ENCODE measurements at regions not wholly inside any gene's neighbourhood (a gene's known extent, or its start where the extent isn't known, plus 50 kb on each side); places are given as distances from the start of the nearest gene placed in this dataset.
"Not testable (repeated sequence)": the region's sequence is repeated elsewhere in the genome, so short reads cannot be mapped to it uniquely, and the experiment has no call there.

- H3K4me1 ChIP-seq (ENCODE audit: control insufficient read depth in 2 of 2, insufficient read depth in 2 of 2, low read length in 1 of 2) = no peaks in the 10 kb centered on the region
- H3K4me3 ChIP-seq (ENCODE audit: low read depth in 1 of 2, low read length in 2 of 2) = no peak overlapping the region
- H3K27me3 ChIP-seq (ENCODE audit: control insufficient read depth in 1 of 2, insufficient read depth in 2 of 2, low read length in 2 of 2) = peaks cover 0 to 2% of the 10 kb centered on the region in 2 donors
- H3K27ac ChIP-seq (ENCODE audit: low read depth in 2 of 2, low read length in 1 of 2) = no peak overlapping the region
- WGBS, 2 donors = 92 to 94% methylated on average over 7 of the region's 7 CpGs
- no peaks in the 10 kb centered on the region for H3K36me3 ChIP-seq (ENCODE audit: control insufficient read depth in 2 of 2, insufficient read depth in 2 of 2, low read length in 1 of 2)
- no peaks in the 10 kb centered on the region for H3K9me3 ChIP-seq (ENCODE audit: control insufficient read depth in 2 of 2, insufficient read depth in 1 of 2, low read depth in 1 of 2, low read length in 1 of 2)
Observed at GRCh38 chr10:8280946-8281345, 226.5 kb downstream of the GATA3 start.

- Histone ChIP-seq H3K4me1 (ENCODE audit: control insufficient read depth in 2 of 2, insufficient read depth in 2 of 2, low read length in 1 of 2) (no peaks in the 10 kb centered on the region), H3K4me3 (ENCODE audit: low read depth in 1 of 2, low read length in 2 of 2) (no peak overlapping the region), H3K27ac (ENCODE audit: low read depth in 2 of 2, low read length in 1 of 2) (no peak overlapping the region), H3K9me3 (ENCODE audit: control insufficient read depth in 2 of 2, insufficient read depth in 1 of 2, low read depth in 1 of 2, low read length in 1 of 2) (no peaks in the 10 kb centered on the region), H3K36me3 (ENCODE audit: control insufficient read depth in 2 of 2, insufficient read depth in 2 of 2, low read length in 1 of 2) (no peaks in the 10 kb centered on the region), H3K27me3 (ENCODE audit: control insufficient read depth in 1 of 2, insufficient read depth in 2 of 2, low read length in 2 of 2) (peaks cover 0 to 2% of the 10 kb centered on the region in 2 donors)
- 56 to 67% methylated on average over 4 of the region's 4 CpGs for whole genome bisulfite sequencing, 2 donors
Observed at GRCh38 chr10:8282340-8282739, 227.9 kb downstream of the GATA3 start.

GRCh38 chr10:8283166-8283905 is 228.8 kb downstream of the GATA3 start:
- Histone ChIP-seq H3K9me3 (ENCODE audit: control insufficient read depth in 2 of 2, insufficient read depth in 1 of 2, low read depth in 1 of 2, low read length in 1 of 2) (no peaks in the 10 kb centered on the region), H3K36me3 (ENCODE audit: control insufficient read depth in 2 of 2, insufficient read depth in 2 of 2, low read length in 1 of 2) (no peaks in the 10 kb centered on the region), H3K27ac (ENCODE audit: low read depth in 2 of 2, low read length in 1 of 2) (no peak overlapping the region), H3K4me3 (ENCODE audit: low read depth in 1 of 2, low read length in 2 of 2) (no peak overlapping the region), H3K4me1 (ENCODE audit: control insufficient read depth in 2 of 2, insufficient read depth in 2 of 2, low read length in 1 of 2) (no peaks in the 10 kb centered on the region), H3K27me3 (ENCODE audit: control insufficient read depth in 1 of 2, insufficient read depth in 2 of 2, low read length in 2 of 2) (peaks cover 0 to 2% of the 10 kb centered on the region in 2 donors)
- 85 to 93% methylated on average over 7 of the region's 7 CpGs for WGBS, 2 donors

- Histone ChIP-seq H3K4me3 (ENCODE audit: low read depth in 1 of 2, low read length in 2 of 2) (no peak overlapping the region), H3K9me3 (ENCODE audit: control insufficient read depth in 2 of 2, insufficient read depth in 1 of 2, low read depth in 1 of 2, low read length in 1 of 2) (no peaks in the 10 kb centered on the region), H3K27ac (ENCODE audit: low read depth in 2 of 2, low read length in 1 of 2) (no peak overlapping the region), H3K27me3 (ENCODE audit: control insufficient read depth in 1 of 2, insufficient read depth in 2 of 2, low read length in 2 of 2) (peaks cover 0 to 2% of the 10 kb centered on the region in 2 donors), H3K4me1 (ENCODE audit: control insufficient read depth in 2 of 2, insufficient read depth in 2 of 2, low read length in 1 of 2) (no peaks in the 10 kb centered on the region), H3K36me3 (ENCODE audit: control insufficient read depth in 2 of 2, insufficient read depth in 2 of 2, low read length in 1 of 2) (no peaks in the 10 kb centered on the region)
- WGBS, 2 donors = 87 to 90% methylated on average over 11 of the region's 11 CpGs
Observed at GRCh38 chr10:8283986-8284385, 229.5 kb downstream of the GATA3 start.

GRCh38 chr10:8285970-8286369 is 231.5 kb downstream of the GATA3 start:
- H3K27ac ChIP-seq (ENCODE audit: low read depth in 2 of 2, low read length in 1 of 2); H3K36me3 ChIP-seq (ENCODE audit: control insufficient read depth in 2 of 2, insufficient read depth in 2 of 2, low read length in 1 of 2); H3K27me3 ChIP-seq (ENCODE audit: control insufficient read depth in 1 of 2, insufficient read depth in 2 of 2, low read length in 2 of 2); H3K9me3 ChIP-seq (ENCODE audit: control insufficient read depth in 2 of 2, insufficient read depth in 1 of 2, low read depth in 1 of 2, low read length in 1 of 2); H3K4me1 ChIP-seq (ENCODE audit: control insufficient read depth in 2 of 2, insufficient read depth in 2 of 2, low read length in 1 of 2); H3K4me3 ChIP-seq (ENCODE audit: low read depth in 1 of 2, low read length in 2 of 2): not testable (repeated sequence)
- 85 to 90% methylated on average over 2 to 4 of the region's 4 CpGs for WGBS, 2 donors

- 82 to 85% methylated on average over 9 of the region's 9 CpGs for WGBS, 2 donors
- no peak overlapping the region for H3K27ac ChIP-seq (ENCODE audit: low read depth in 2 of 2, low read length in 1 of 2)
- H3K4me3 ChIP-seq (ENCODE audit: low read depth in 1 of 2, low read length in 2 of 2) = no peak overlapping the region
- no peaks in the 10 kb centered on the region for H3K9me3 ChIP-seq (ENCODE audit: control insufficient read depth in 2 of 2, insufficient read depth in 1 of 2, low read depth in 1 of 2, low read length in 1 of 2)
- no peaks in the 10 kb centered on the region for H3K27me3 ChIP-seq (ENCODE audit: control insufficient read depth in 1 of 2, insufficient read depth in 2 of 2, low read length in 2 of 2)
- H3K4me1 ChIP-seq (ENCODE audit: control insufficient read depth in 2 of 2, insufficient read depth in 2 of 2, low read length in 1 of 2) = no peaks in the 10 kb centered on the region
- no peaks in the 10 kb centered on the region for H3K36me3 ChIP-seq (ENCODE audit: control insufficient read depth in 2 of 2, insufficient read depth in 2 of 2, low read length in 1 of 2)
Observed at GRCh38 chr10:8288600-8288999, 234.1 kb downstream of the GATA3 start.

- 62 to 77% methylated on average over 4 of the region's 4 CpGs for WGBS, 2 donors
- Histone ChIP-seq H3K4me1 (ENCODE audit: control insufficient read depth in 2 of 2, insufficient read depth in 2 of 2, low read length in 1 of 2) (no peaks in the 10 kb centered on the region), H3K4me3 (ENCODE audit: low read depth in 1 of 2, low read length in 2 of 2) (no peak overlapping the region), H3K9me3 (ENCODE audit: control insufficient read depth in 2 of 2, insufficient read depth in 1 of 2, low read depth in 1 of 2, low read length in 1 of 2) (no peaks in the 10 kb centered on the region), H3K27ac (ENCODE audit: low read depth in 2 of 2, low read length in 1 of 2) (no peak overlapping the region), H3K36me3 (ENCODE audit: control insufficient read depth in 2 of 2, insufficient read depth in 2 of 2, low read length in 1 of 2) (no peaks in the 10 kb centered on the region), H3K27me3 (ENCODE audit: control insufficient read depth in 1 of 2, insufficient read depth in 2 of 2, low read length in 2 of 2) (no peaks in the 10 kb centered on the region)
Observed at GRCh38 chr10:8289186-8289924, 234.9 kb downstream of the GATA3 start.

GRCh38 chr10:8294779-8295178 is 240.3 kb downstream of the GATA3 start:
- Histone ChIP-seq H3K27ac (ENCODE audit: low read depth in 2 of 2, low read length in 1 of 2) (no peak overlapping the region), H3K9me3 (ENCODE audit: control insufficient read depth in 2 of 2, insufficient read depth in 1 of 2, low read depth in 1 of 2, low read length in 1 of 2) (no peaks in the 10 kb centered on the region), H3K27me3 (ENCODE audit: control insufficient read depth in 1 of 2, insufficient read depth in 2 of 2, low read length in 2 of 2) (no peaks in the 10 kb centered on the region), H3K4me1 (ENCODE audit: control insufficient read depth in 2 of 2, insufficient read depth in 2 of 2, low read length in 1 of 2) (no peaks in the 10 kb centered on the region), H3K4me3 (ENCODE audit: low read depth in 1 of 2, low read length in 2 of 2) (no peak overlapping the region), H3K36me3 (ENCODE audit: control insufficient read depth in 2 of 2, insufficient read depth in 2 of 2, low read length in 1 of 2) (no peaks in the 10 kb centered on the region)
- WGBS, 2 donors = 75 to 78% methylated on average over 5 of the region's 5 CpGs

- Histone ChIP-seq H3K4me1 (ENCODE audit: control insufficient read depth in 2 of 2, insufficient read depth in 2 of 2, low read length in 1 of 2) (no peaks in the 10 kb centered on the region), H3K27me3 (ENCODE audit: control insufficient read depth in 1 of 2, insufficient read depth in 2 of 2, low read length in 2 of 2) (no peaks in the 10 kb centered on the region), H3K27ac (ENCODE audit: low read depth in 2 of 2, low read length in 1 of 2) (no peak overlapping the region), H3K4me3 (ENCODE audit: low read depth in 1 of 2, low read length in 2 of 2) (no peak overlapping the region), H3K36me3 (ENCODE audit: control insufficient read depth in 2 of 2, insufficient read depth in 2 of 2, low read length in 1 of 2) (no peaks in the 10 kb centered on the region), H3K9me3 (ENCODE audit: control insufficient read depth in 2 of 2, insufficient read depth in 1 of 2, low read depth in 1 of 2, low read length in 1 of 2) (no peaks in the 10 kb centered on the region)
- WGBS, 2 donors = 87 to 93% methylated on average over 1 of the region's 1 CpG
Observed at GRCh38 chr10:8295311-8295710, 240.8 kb downstream of the GATA3 start.

All from esophagus (tissue), 2 donors.